ENCODE measurements at regions not wholly inside any gene's neighbourhood (a gene's known extent, or its start where the extent isn't known, plus 50 kb on each side); places are given as distances from the start of the nearest gene placed in this dataset.

DNA sequence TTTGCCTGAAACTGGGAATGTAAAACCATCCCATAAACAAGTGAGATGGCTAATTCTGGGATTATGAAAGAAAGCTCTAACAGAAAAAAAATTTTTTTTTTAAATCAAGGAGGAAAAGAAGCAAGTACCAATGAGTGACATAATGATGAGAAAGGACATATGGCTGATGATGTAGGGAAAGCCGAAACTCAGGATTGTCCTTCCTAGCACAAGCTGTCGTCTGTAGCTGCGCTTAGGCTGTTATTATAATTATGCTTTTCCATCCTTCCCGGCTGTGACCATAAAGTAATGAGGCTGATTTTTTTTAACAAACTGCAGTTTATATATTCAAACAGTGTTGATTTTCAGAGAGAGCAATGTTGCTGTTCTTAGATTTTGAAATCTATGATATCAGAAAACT lies 209.8 kb upstream of the NOCT start:
- no peak for DNase-seq (ENCODE audit: low read depth)
- TF ChIP-seq, protein P1, sequence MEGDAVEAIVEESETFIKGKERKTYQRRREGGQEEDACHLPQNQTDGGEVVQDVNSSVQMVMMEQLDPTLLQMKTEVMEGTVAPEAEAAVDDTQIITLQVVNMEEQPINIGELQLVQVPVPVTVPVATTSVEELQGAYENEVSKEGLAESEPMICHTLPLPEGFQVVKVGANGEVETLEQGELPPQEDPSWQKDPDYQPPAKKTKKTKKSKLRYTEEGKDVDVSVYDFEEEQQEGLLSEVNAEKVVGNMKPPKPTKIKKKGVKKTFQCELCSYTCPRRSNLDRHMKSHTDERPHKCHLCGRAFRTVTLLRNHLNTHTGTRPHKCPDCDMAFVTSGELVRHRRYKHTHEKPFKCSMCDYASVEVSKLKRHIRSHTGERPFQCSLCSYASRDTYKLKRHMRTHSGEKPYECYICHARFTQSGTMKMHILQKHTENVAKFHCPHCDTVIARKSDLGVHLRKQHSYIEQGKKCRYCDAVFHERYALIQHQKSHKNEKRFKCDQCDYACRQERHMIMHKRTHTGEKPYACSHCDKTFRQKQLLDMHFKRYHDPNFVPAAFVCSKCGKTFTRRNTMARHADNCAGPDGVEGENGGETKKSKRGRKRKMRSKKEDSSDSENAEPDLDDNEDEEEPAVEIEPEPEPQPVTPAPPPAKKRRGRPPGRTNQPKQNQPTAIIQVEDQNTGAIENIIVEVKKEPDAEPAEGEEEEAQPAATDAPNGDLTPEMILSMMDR (IDR thresholded peaks at IDR 0.05; ENCODE audit: insufficient read depth, low read depth, low read length, missing control alignments) = no peak
- no peak overlapping the region for H3K4me3 ChIP-seq (ENCODE audit: low read depth, low read length)

DNA sequence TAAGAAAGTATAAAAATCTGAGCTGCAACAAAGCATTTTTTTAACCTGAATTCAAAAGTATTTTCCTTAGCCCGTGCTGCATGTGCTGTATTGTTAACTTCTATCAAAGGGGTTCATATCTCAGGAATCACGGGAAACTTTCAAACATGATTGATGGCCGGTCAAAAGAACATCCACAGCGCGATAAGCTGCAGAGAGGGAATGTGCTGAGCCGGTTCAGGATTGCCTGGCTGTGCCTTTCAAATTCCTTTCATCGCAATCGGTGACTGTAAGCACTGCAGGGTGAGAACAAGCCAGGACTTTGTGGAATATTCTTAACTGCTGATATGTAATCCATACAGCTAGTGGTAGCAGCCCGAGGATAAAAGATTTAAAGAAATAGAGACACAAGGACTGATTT lies 210.9 kb upstream of the NOCT start:
- DNase-seq (ENCODE audit: low read depth) = no peak
- no peak overlapping the region for H3K4me3 ChIP-seq (ENCODE audit: low read depth, low read length)
- TF ChIP-seq, protein P1 (IDR thresholded peaks at IDR 0.05; ENCODE audit: insufficient read depth, low read depth, low read length, missing control alignments) = no peak

DNA sequence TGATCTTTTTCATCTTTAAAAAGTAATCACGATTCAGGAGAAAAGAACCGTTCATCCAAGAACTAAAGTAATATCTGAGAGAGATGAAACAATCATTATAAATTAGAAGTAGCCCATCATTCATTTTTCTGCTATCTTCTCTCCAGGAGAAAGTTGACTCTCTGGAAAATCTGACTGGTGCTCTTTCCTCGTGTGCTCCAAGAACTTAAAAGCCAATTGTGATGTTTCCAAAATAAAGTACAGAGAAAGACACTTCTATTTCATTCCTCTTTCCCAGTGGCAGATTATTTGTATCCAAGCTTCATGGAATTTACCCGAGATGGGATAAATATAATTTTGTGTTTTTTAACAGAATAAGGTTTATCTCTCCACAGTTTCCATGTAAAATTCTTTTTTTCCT lies 212.5 kb upstream of the NOCT start:
- H3K4me3 ChIP-seq (ENCODE audit: low read depth, low read length) = no peak overlapping the region
- no peak for DNase-seq (ENCODE audit: low read depth)
- TF ChIP-seq, protein P1 (IDR thresholded peaks at IDR 0.05; ENCODE audit: insufficient read depth, low read depth, low read length, missing control alignments) = no peak

DNA sequence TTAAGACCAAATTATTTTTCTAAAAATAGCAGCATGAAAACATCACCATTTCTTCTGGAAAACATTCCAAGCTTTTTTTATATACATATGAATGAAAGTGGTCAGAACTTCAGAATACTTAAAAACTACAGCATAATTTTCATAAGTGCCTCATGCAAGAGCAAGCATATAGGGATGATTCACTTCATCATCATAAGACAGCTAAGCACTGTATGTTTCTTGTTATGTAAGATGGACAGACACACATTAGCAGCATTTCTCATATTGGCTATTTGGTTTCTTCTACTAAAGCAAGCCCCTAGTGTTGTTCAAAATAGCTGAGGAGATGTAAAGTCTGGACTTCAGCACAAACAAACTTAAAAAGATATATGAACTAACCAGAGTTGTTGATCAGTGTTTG lies 213.1 kb upstream of the NOCT start:
- no peak for DNase-seq (ENCODE audit: low read depth)
- TF ChIP-seq, protein P1 (IDR thresholded peaks at IDR 0.05; ENCODE audit: insufficient read depth, low read depth, low read length, missing control alignments) = no peak
- H3K4me3 ChIP-seq (ENCODE audit: low read depth, low read length) = no peak overlapping the region

DNA sequence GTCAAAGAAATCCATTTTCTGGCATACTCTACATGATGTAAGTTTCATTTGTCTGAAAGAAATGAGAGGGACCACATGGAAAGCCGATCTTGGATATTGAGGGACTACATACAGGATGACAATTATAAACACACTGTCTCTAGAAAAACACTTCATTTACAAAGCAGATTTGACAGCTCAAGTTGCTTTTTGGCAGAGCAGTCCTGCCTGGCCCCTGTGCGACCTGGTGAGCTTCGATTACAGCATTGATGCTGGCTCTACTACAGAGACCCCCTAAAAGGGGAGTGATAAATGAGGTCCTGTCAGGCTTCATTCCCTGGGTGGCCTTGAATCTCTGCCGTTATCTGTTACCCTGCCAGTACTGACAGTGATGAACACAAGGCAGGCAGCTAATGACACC lies 215.2 kb upstream of the NOCT start:
- no peak for DNase-seq (ENCODE audit: low read depth)
- TF ChIP-seq, protein P1 (IDR thresholded peaks at IDR 0.05; ENCODE audit: insufficient read depth, low read depth, low read length, missing control alignments) = no peak
- no peak overlapping the region for H3K4me3 ChIP-seq (ENCODE audit: low read depth, low read length)

DNA sequence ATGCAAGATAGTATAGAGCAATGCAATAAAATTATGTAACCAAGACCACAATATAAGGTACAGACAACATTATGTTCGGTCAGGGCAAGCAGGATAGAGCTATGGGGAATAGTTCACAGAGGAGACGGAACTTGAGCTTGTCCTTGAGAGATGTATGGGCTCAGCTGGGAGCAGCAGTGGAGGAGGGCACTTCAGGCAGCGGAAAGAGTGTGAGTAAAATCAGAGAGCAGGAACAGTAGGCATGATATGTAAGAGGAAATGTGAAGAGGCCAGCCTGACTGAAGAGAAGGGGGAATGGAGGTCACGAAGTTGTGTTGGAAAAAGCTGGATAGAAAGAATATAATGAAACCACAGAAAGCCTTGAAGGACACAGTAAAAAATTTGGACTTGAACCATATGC lies 217.2 kb upstream of the NOCT start:
- TF ChIP-seq, protein P1 (IDR thresholded peaks at IDR 0.05; ENCODE audit: insufficient read depth, low read depth, low read length, missing control alignments) = no peak
- H3K4me3 ChIP-seq (ENCODE audit: low read depth, low read length) = no peak overlapping the region
- DNase-seq (ENCODE audit: low read depth) = no peak

DNA sequence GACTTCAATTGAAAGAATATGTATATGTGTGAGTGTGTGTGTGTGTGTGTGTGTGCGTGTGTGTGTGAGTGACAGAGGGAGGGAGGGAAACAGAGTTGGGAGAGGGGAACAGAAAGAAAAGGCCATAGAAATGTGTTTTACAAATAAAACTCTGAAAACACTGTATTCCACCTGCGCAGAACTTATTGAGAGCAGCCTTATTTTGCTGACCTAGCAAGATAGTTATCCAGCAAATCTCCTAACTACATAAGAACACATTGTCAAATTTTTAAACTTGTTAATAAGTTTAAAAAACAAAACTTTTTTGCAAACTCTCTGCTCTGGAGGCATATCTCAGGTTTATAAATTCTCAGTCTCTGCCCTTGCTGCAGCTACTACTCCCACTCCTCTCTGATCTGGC lies 217.9 kb upstream of the NOCT start:
- no peak overlapping the region for H3K4me3 ChIP-seq (ENCODE audit: low read depth, low read length)
- no peak for DNase-seq (ENCODE audit: low read depth)
- TF ChIP-seq, protein P1 (IDR thresholded peaks at IDR 0.05; ENCODE audit: insufficient read depth, low read depth, low read length, missing control alignments) = no peak
